ENCODE measurements at regions not wholly inside any gene's neighbourhood (a gene's known extent, or its start where the extent isn't known, plus 50 kb on each side); places are given as distances from the start of the nearest gene placed in this dataset.

DNA sequence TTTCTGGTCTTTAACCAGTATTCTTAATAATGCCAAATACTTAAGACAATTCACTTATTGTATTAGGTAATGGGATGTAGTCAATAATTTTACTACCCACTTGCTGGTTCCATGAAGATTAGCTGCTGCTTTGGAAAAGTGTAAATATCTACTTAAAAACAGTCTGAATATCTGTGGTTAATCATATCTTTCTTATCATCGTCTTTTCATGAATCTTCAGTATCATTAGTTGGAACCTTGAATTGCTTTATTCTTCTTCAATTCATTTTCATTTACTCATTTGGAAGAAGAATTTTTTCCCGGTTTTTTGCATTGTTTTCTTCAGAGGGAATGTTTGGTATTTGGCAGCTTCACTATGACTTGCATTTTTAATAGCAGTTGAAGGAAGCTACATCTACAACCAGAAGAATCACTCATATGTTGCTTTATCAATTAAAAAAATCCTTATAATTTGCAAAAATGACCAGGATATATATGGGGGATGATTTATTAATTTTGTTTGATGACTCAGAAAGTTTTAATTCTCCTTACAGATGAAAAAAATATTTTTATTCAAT is 1398.3 kb upstream of the CDH6 start:
- no peak for DNase-seq (ENCODE audit: low read depth)
- TF ChIP-seq, protein P1, sequence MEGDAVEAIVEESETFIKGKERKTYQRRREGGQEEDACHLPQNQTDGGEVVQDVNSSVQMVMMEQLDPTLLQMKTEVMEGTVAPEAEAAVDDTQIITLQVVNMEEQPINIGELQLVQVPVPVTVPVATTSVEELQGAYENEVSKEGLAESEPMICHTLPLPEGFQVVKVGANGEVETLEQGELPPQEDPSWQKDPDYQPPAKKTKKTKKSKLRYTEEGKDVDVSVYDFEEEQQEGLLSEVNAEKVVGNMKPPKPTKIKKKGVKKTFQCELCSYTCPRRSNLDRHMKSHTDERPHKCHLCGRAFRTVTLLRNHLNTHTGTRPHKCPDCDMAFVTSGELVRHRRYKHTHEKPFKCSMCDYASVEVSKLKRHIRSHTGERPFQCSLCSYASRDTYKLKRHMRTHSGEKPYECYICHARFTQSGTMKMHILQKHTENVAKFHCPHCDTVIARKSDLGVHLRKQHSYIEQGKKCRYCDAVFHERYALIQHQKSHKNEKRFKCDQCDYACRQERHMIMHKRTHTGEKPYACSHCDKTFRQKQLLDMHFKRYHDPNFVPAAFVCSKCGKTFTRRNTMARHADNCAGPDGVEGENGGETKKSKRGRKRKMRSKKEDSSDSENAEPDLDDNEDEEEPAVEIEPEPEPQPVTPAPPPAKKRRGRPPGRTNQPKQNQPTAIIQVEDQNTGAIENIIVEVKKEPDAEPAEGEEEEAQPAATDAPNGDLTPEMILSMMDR (IDR thresholded peaks at IDR 0.05; ENCODE audit: low read length, missing control alignments) = no peak
- no peak overlapping the region for H3K4me3 ChIP-seq (replicated peaks; ENCODE audit: low read depth, low read length)

DNA sequence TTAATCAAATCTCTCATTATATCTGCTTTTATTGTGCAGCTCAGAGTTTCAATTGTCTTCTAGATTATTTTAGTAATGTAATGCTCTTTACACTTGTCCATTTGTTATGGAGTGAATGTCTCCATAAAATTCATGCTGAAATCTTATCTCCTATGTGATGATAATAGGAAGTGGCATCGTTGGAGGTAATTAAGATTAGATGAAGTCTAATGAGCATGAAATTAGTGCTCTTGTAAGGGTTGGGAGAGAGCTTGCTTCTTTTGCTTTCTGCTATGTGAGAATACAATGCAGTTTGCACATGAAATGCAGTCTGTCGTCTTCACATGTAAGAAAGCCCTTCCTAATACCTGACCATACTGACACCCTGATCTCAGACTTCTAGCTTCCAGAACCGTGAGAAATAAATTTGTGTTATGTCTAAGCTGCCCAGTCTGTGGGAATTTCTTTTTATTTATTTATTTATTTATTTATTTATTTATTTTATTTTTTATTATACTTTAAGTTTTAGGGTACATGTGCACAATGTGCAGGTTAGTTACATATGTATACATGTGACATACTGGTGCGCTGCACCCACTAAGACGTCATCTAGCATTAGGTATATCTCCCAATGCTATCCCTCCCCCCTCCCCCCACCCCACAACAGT is 1399.2 kb upstream of the CDH6 start:
- DNase-seq (ENCODE audit: low read depth) = no peak
- no peak overlapping the region for H3K4me3 ChIP-seq (replicated peaks; ENCODE audit: low read depth, low read length)
- TF ChIP-seq, protein P1 (IDR thresholded peaks at IDR 0.05; ENCODE audit: low read length, missing control alignments) = no peak

DNA sequence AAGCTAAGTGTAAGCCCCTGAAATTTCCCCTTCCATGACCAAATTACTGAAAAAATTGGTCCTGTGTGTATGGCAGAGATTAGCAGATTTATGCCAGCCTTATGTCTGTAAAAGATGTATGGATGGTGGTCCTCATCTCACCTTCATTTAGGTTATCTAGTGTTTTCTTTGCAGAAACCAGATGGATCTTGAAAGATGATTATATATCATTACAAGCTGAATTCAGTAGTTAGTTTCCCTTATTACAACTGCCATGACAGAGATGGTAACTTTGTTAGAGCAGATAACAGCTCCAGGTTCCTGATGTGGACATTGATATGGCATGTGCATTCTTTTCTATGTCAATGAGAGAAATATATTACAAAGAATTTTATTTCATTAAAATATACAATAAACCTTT is 1403.2 kb upstream of the CDH6 start:
- H3K4me3 ChIP-seq (replicated peaks; ENCODE audit: low read depth, low read length) = no peak overlapping the region
- TF ChIP-seq, protein P1 (IDR thresholded peaks at IDR 0.05; ENCODE audit: low read length, missing control alignments) = no peak

DNA sequence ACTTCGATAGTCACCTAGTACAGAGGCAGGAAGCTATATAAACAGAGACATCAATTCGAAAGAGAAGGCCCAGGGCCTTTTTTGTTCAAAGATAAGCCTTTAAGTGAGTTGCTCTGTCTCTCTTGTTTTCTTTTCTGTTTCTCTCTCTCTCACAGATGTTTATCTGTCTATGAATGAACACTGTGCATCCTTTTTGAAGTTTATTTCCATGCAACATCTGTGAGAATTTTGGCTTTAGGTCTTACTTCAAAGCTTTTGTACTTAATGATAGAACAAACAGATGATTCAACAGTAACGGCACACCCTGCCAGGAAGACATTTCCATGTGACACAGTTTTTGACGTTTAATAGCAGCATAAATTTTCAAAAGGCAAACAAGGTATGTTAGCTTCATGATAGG is 1413.1 kb upstream of the CDH6 start:
- H3K4me3 ChIP-seq (replicated peaks; ENCODE audit: low read depth, low read length) = no peak overlapping the region
- TF ChIP-seq, protein P1 (IDR thresholded peaks at IDR 0.05; ENCODE audit: low read length, missing control alignments) = no peak
- no peak for DNase-seq (ENCODE audit: low read depth)

More for the DNA sequence above, 1403.2 kb upstream of the CDH6 start:
- DNase-seq (ENCODE audit: low read depth) = no peak

DNA sequence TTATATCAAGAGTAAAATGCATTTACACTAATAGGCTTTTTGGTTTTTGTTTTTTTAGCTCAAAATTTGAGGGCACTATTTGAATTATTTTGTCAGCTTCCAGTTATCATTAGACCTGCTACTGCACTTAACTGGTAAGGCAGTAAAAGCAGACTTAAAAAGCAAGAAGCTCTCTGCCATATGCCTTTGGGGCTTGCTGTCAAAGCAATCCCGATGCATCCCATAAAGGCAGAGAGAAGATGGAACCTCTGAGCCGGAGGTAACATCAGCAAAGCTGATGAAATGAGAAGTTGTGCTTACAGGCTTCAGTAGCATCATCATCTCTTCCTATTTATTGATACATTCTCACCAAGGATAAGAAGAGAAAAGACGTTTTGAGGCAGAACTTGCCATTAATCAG is 1414.3 kb upstream of the CDH6 start:
- no peak overlapping the region for H3K4me3 ChIP-seq (replicated peaks; ENCODE audit: low read depth, low read length)
- DNase-seq (ENCODE audit: low read depth) = no peak
- TF ChIP-seq, protein P1 (IDR thresholded peaks at IDR 0.05; ENCODE audit: low read length, missing control alignments) = no peak

DNA sequence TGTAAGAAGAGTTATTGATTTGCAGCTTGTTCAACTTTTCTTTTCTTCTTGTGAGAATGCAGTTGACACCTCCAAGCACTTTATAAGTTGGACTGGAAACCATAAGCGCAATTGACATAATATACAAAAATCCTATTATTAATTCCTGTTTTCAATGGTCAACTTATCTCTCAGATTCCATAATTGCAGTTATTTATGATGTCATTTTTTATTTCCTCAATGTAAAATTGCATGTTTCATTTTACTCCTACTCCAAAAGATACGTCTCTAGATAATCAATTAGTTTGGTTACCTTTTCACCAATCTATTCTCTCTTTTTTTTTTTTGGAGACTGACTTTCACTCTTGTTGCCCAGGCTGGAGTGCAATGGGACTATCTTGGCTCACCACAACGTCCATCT is 1416.1 kb upstream of the CDH6 start:
- no peak for DNase-seq (ENCODE audit: low read depth)
- TF ChIP-seq, protein P1 (IDR thresholded peaks at IDR 0.05; ENCODE audit: low read length, missing control alignments) = no peak
- no peak overlapping the region for H3K4me3 ChIP-seq (replicated peaks; ENCODE audit: low read depth, low read length)

DNA sequence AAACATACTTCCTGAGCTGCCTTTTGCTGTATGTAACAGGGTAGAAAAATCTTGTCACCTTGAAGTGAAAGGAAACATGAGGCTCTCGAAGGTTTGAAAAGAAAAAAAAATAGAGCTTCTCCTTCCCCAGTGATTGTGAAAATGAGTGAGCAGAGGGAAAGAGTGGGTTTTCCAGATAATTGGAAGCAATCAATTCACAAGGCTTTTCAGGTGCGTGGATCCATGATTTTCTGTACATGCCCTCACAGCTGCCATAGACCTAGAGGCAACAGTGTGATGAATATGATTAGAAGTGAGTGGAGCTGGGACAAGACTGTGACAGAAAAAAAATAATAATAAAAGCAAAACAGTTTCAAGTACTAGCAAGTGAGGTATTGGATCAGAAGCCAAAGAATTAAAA is 1422.5 kb upstream of the CDH6 start:
- H3K4me3 ChIP-seq (replicated peaks; ENCODE audit: low read depth, low read length) = no peak overlapping the region
- TF ChIP-seq, protein P1 (IDR thresholded peaks at IDR 0.05; ENCODE audit: low read length, missing control alignments) = no peak
- no peak for DNase-seq (ENCODE audit: low read depth)

Measured in fibroblast of pulmonary artery (primary cell).